ENCODE measurements at regions not wholly inside any gene's neighbourhood (a gene's known extent, or its start where the extent isn't known, plus 50 kb on each side); places are given as distances from the start of the nearest gene placed in this dataset.

DNA sequence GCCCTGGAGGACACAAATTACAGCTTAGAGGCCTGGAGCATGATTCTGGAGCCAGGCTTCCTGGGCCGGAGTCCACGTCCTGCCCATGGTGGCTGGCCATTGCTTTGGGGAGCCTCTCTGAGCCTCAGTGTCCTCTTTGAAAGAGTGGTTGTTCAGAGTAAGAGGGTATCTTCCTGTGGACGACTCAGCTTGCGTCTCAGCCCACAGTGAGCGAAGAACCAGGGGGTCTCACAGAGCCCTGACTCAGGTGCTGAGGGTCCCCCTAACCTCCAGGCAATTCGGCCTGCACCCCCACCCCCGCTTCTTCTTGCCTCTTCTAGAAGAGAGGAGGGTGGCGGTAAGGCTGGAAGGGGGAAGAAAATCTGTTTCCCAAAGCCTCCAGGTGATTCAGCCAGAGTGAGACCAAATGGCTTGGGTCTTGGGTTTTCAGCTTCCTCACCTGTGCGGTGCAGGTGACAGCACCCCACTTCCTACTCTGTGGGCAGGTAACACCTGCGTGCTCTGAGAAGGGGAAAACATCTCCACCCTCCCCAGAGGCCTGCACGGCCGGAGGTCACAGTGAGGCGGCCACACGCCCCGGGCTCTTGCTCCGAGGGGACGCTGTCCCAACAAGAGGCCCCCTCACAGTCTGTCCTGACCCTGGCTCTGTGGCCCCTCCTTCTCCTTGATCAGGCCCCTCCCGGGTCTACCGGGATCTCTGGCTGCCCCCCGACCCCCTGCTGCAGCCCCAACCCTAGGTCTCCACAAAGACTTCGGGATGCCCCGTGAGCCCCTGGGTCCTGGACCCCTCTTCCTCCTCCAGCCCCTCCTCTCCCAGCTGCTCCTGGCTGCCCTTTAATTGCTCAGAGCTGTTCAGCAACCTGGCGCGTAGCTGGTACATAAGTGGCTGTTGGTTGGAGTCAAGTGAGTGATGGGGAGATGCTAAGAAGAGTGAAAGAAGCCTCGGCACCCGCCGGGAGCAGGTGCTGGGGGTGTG is 119.2 kb downstream of the METRNL start:
- DNase-seq (ENCODE audit: low read depth in 1 of 2, low spot score in 2 of 2) (no peak), FAIRE-seq (no peak)
- Histone ChIP-seq H3K14ac (ENCODE audit: insufficient read length) (no peak overlapping the region), H3K36me3 (ENCODE audit: control insufficient read depth in 2 of 4, insufficient read depth in 4 of 4, low read length in 3 of 4) (no peaks in the 10 kb centered on the region), H2BK15ac (ENCODE audit: low read length) (no peak overlapping the region), H2AK5ac (ENCODE audit: low read depth, low read length) (no peak overlapping the region), H2BK5ac (ENCODE audit: low read depth, low read length) (no peak overlapping the region), H3K9me3 (ENCODE audit: insufficient read depth in 2 of 2, low read depth in 1 of 2, low read length in 1 of 2) (peaks cover 74 to 95% of the 10 kb centered on the region in 2 experiments), H3K4ac (replicated peaks; ENCODE audit: insufficient read length, low read depth, low read length) (no peak overlapping the region), H2BK20ac (ENCODE audit: low read length) (no peak overlapping the region), H2BK120ac (replicated peaks; ENCODE audit: low read depth, low read length) (no peak overlapping the region), H3K9ac (replicated peaks in 1 of 4; ENCODE audit: extremely low read depth in 1 of 4, low read depth in 3 of 4, low read length in 3 of 4) (no peak overlapping the region), H3K4me2 (ENCODE audit: insufficient read depth in 1 of 2, low read depth in 2 of 2, low read length in 2 of 2) (no peak overlapping the region), H3K27ac (ENCODE audit: low read depth, low read length) (no peak overlapping the region), H4K91ac (replicated peaks; ENCODE audit: insufficient read length, low read length) (no peak overlapping the region), H3K4me3 (ENCODE audit: extremely low read depth in 1 of 4, insufficient read depth in 2 of 4, low read depth in 3 of 4, low read length in 4 of 4) (no peak overlapping the region), H4K8ac (ENCODE audit: extremely low read depth, insufficient read depth, low read length) (no peak overlapping the region), H3K23me2 (ENCODE audit: low read depth, low read length) (no peaks in the 10 kb centered on the region), H3K56ac (replicated peaks; ENCODE audit: insufficient read length, low read depth, low read length) (no peak overlapping the region), H3K4me1 (replicated peaks in 1 of 4; ENCODE audit: control insufficient read depth in 3 of 4, insufficient read depth in 4 of 4, low read length in 3 of 4) (no peaks in the 10 kb centered on the region), H3K27me3 (replicated peaks in 1 of 4; ENCODE audit: control insufficient read depth in 3 of 4, extremely low read depth in 1 of 4, insufficient read depth in 3 of 4, low read length in 3 of 4) (no peaks in the 10 kb centered on the region), H4K5ac (ENCODE audit: insufficient read length, low read depth, low read length) (no peak overlapping the region), H2BK12ac (ENCODE audit: low read depth, low read length) (no peak overlapping the region), H4K20me1 (replicated peaks in 1 of 2; ENCODE audit: control insufficient read depth in 1 of 2, insufficient read depth in 2 of 2, low read length in 2 of 2) (no peaks in the 10 kb centered on the region), H2AFZ (ENCODE audit: low read length) (no peak overlapping the region), H3K79me2 (ENCODE audit: control insufficient read depth in 1 of 2, insufficient read depth in 2 of 2, low read length in 2 of 2) (no peaks in the 10 kb centered on the region), H3K18ac (ENCODE audit: extremely low read depth, low read length) (no peak overlapping the region), H3K23ac (ENCODE audit: insufficient read length) (no peak overlapping the region), H3K79me1 (ENCODE audit: low read depth, low read length) (no peaks in the 10 kb centered on the region)
- 85% methylated on average over 23 of the region's 27 CpGs; no CpG with 5 or more reads in 1 of the 2 experiments for WGBS, 2 experiments (ENCODE audit: extremely low coverage in 1 of 2, insufficient coverage in 1 of 2, insufficient read length in 1 of 2, insufficient replicate concordance in 2 of 2, low coverage in 1 of 2, low lambda C conversion rate in 2 of 2, missing lambda C conversion rate in 1 of 2)
- ChIA-PET POLR2A (ENCODE audit: partially characterized antibody) (no interaction called here), CTCF (ENCODE audit: partially characterized antibody) (interaction anchor here (0.7 to 1.3 kb wide), 3 partner anchors 13 to 584 kb away, joined by 3 read pairs; no protein-coding TSS in a partner anchor)
- no peak for TF ChIP-seq POLR2AphosphoS5 (IDR thresholded peaks at IDR 0.05; ENCODE audit: low read depth, low read length)
- TF ChIP-seq, protein P1, sequence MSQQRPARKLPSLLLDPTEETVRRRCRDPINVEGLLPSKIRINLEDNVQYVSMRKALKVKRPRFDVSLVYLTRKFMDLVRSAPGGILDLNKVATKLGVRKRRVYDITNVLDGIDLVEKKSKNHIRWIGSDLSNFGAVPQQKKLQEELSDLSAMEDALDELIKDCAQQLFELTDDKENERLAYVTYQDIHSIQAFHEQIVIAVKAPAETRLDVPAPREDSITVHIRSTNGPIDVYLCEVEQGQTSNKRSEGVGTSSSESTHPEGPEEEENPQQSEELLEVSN (IDR thresholded peaks at IDR 0.05): no peak
- TF ChIP-seq, protein P2, sequence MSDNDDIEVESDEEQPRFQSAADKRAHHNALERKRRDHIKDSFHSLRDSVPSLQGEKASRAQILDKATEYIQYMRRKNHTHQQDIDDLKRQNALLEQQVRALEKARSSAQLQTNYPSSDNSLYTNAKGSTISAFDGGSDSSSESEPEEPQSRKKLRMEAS (IDR thresholded peaks at IDR 0.05): no peak
- TF ChIP-seq HDAC2 (IDR thresholded peaks at IDR 0.05; ENCODE audit: borderline replicate concordance in 1 of 2, low read depth in 2 of 2, low read length in 2 of 2): no peak
- TF ChIP-seq POU5F1 (IDR thresholded peaks at IDR 0.05; ENCODE audit: low read depth, low read length): no peak
